ENCODE measurements at regions not wholly inside any gene's neighbourhood (a gene's known extent, or its start where the extent isn't known, plus 50 kb on each side); places are given as distances from the start of the nearest gene placed in this dataset.

GRCh38 chr4:104969394-104970082 lies 177.1 kb upstream of the TET2 start:
- no peak for DNase-seq

DNA sequence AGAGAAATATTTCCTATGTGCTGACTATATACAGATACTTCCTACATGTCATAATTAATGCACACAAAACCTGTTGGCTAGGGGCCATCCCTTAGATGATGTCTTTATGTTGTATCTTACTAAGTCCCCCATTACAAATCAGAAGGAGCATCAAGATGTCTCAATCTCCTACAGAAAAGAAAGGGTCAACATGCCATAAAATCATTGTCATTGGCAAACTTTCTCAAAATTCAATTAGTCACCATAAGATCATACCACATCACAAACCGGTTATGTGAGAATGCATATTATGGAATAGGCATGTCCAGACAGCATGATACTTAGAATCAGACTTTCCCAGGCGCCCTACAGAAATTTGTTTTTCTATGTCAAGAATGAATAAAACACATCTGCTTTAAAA lies 175.2 kb upstream of the TET2 start:
- no peak for DNase-seq

- no peak for DNase-seq
These were observed 173.0 kb upstream of the TET2 start for GRCh38 chr4:104973708-104974107.

GRCh38 chr4:104975617-104976016 lies 171.1 kb upstream of the TET2 start:
- no peak for DNase-seq

GRCh38 chr4:104976262-104976661 lies 170.4 kb upstream of the TET2 start:
- no peak for DNase-seq

- DNase-seq = no peak
These were observed 167.5 kb upstream of the TET2 start for GRCh38 chr4:104979083-104979760.

- DNase-seq = no peak
These were observed 163.0 kb upstream of the TET2 start for GRCh38 chr4:104983615-104984179.

DNA sequence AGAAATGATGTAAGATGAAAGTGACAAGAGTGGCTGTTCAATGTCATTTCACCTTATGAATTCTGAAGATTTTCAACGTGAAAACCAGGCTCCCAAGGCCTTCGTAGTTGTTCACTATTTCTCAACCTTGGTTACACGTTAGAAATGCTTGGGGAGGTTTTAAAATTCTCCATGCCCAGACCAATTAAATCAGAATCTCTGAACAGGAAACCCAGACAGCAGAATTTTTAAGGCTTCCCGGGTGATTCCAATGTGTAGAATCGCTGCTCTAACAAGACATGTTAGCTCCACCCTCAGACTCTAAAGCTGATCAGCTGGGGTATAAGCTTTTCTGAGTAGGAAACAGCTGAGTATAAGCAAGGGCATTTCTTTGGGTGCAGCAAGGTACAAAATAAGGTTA lies 160.4 kb upstream of the TET2 start:
- DNase-seq = no peak

DNA sequence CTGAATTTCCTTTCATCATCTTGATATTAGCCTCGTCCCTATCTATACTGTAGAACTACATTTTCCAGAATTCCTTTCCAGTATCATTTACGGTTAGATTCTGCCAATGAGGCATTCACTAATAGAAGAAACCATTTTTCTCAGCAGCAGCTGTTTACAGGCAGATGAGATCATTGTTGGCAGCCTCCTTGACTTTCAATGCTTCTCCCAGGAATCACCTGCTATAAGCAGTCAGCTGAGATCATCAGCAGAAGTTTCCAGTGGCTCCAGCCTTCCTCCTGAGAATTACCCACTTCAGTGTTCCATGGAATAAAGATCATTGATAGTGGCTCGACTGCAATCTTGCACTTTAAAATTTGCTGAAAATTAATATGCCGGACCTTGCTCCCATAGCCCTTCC lies 157.3 kb upstream of the TET2 start:
- DNase-seq = no peak

DNA sequence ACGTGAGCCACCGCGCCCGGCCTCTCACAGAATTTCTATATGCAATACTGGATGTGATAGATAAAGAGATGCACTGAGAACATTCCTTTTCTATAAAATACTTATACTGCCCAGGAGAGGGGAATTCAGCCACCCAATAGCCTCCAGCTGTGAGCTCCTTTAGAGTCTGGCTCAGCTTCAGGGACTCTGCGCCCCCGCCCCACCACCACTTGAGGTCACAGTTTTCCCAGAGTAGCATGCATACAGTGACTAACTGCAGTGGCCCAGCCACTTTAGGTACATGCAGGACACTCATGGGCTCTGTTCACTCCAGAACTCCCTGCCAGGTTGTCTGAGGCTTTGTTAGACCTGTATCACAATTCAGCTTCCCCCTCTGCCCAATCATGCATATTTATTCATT lies 144.4 kb upstream of the TET2 start:
- no peak for DNase-seq

- DNase-seq = no peak
These were observed 132.4 kb upstream of the TET2 start for GRCh38 chr4:105014234-105014633.

GRCh38 chr4:105014635-105015034 lies 132.0 kb upstream of the TET2 start:
- DNase-seq = no peak

GRCh38 chr4:105015750-105016149 lies 130.9 kb upstream of the TET2 start:
- no peak for DNase-seq

DNA sequence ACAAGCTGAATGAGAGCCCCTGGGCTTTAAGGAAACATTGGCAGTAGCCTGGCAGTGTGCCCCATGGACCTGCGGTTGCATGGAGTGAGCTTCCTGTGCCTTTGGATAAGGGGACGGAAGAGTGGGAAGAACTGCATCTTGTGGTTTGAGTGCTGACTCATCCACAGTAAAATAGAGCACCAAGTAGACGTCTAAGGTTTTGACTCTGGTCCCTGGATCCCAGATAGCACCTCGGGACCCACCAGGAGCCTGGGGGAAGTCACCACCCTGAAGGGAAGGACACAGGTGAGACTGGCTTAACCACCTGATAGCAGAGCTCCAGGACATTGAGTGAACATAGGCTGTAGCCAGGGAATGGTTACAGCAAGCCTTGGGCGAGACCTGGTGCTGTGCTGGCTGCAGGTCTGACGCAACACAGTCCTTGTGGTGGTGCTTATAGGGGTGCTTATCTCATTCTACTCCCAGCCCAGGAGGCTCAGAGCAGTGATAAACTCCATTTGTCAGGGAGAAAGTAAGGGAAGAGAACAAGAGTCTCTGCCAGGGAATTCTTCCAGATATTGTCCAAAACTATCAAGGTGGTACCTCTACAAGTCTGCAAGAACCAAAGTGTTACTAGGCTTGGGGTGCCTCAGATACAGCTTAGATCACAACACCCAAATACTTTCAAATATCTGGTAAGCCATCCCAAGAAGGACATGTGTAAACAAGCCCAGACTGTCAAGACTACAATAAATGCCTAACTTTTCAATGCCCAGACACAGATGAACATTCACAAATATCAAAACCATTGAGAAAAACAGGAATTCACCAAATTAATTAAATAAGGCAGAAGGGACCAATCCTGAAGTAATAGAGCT lies 123.6 kb upstream of the TET2 start:
- DNase-seq = no peak

DNA sequence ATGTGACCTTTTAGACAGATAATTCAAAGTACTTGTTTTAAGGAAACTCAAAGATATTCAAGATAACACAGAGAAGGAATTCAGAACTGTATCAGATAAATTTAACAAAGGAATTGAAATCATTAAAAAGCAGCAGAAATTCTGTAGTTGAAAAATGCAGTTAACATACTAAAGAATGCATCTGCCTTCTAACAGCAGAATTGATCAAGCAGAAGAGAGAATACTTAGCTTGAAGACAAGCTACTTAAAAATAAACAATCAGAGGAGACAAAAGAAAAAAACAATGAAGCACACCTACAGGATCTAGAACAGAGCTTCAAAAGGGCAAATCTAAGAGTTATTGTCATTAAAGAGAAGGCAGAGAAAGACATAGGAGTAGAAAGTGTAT lies 123.0 kb upstream of the TET2 start:
- DNase-seq = no peak

DNA sequence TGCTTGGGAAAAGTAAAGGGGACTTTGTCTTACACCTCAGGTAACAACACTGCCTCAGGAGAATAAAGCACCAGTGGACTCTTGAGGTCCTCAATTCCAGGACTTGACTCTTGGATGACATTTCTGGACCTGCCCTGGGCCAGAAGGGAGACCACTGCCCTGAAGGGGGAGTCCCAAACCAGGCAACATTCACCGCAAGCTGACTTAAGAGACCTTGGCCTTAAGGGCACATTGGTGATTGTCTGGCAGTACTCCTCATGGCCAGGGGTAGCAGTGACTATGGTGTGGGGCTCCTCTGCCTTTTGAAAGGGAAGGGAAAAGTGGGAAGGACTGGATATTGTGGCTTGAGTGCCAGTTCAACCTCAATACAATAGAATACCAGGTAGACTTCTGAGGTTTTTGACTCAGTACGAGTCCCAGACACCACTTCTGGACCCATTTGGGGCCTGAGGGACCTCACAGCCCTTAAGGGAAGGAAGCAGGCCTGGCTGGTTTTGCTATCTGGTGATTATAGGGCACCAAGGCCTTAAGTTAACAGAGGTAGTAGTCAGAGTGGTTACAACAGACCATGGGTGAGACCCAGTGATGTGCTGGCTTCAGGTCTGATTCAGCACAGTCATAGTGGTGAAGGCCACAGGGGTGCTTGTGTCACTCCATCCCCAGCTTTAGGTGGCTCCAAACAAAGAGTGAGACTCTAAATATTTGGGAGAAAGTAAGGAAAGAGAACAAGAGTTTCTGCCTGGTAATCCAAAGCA lies 121.2 kb upstream of the TET2 start:
- DNase-seq = no peak

DNA sequence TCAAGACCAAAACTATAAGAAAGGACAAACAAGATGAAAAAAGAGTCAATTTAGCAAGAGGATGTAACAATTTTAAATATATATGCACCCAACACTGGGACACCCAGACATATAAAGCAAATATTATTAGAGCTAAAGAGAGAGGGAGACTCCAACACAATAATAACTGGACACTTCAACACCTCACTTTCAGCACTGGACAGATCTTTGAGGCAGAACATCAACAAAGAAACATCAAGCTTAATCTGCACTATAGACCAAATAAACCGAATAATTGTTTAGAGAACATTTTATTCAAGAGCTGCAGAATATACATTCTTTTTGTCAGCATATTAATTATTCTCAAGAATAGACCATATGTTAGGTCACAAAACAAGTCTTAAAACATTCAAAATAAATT lies 109.7 kb upstream of the TET2 start:
- DNase-seq = no peak

DNA sequence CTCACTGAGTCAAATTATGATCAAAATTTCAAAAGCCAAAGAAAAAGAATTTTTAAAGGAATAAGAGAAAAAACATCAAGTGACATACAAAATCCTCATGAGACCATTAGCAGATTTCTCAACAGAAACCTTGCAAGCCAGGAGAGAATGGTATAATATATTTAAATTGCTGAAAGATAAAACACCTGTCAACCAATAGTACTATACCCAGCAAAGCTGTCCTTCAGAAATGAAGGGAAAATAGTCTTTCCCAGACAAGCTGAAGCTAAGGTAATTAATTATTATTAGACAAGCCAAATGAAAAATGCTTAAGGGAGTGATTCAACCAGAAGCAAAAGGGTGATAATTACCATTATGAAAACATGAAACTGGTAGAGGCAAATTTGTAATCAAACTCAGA lies 104.2 kb upstream of the TET2 start:
- DNase-seq = no peak

GRCh38 chr4:105050896-105051295 lies 95.8 kb upstream of the TET2 start:
- DNase-seq = no peak

GRCh38 chr4:105057370-105058105 lies 89.1 kb upstream of the TET2 start:
- no peak for DNase-seq

DNA sequence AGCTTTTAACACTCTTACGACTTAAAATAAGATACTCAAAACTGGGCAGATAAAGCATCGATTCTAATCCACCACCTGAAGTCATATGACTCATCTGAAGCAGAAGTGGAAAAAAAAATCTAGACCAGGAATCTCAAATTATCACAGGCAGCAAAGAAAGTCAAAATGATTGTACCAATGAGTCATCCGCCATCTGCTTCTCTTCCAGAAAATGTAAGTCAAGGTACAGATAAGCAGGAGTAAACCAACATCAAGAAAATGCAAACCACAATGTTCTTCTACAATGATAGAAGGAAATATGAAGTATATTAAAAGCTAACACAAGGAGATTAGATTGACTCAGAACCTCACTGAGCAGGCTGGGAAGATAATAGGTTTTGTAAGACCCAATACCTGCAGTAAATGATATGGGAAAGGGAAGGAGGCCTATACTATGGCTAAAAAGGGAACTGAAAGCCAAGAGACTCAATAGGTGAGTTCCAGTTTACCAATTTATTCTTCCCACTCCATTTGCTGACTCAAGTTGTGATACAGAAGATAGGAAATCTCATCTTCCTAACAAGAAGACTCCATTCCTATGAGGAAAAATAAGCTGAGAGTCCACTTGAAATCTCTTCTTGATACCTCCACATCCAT lies 88.4 kb upstream of the TET2 start:
- DNase-seq = no peak

GRCh38 chr4:105059337-105059736 lies 87.3 kb upstream of the TET2 start:
- no peak for DNase-seq
